ENCODE measurements at regions not wholly inside any gene's neighbourhood (a gene's known extent, or its start where the extent isn't known, plus 50 kb on each side); places are given as distances from the start of the nearest gene placed in this dataset.

DNA sequence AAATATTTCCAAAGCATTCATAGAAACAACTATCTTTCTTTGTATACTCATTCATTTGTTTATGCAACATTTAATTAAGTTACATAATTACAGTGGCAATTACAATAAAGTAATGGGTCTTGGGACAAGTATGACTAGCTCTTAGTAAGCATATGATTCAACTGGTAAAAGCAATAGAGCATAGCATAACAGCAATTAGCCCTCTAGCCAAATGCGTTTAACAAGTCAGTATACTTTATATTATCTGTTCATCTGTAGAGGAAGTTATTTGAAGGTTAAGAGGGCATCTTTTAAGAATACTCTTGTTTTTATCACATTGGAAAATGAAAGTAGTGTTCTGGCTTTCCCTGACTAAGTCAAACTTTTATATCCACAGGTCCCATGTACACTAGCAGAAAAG lies 198.1 kb upstream of the UGT8 start:
- TF ChIP-seq, protein P1, sequence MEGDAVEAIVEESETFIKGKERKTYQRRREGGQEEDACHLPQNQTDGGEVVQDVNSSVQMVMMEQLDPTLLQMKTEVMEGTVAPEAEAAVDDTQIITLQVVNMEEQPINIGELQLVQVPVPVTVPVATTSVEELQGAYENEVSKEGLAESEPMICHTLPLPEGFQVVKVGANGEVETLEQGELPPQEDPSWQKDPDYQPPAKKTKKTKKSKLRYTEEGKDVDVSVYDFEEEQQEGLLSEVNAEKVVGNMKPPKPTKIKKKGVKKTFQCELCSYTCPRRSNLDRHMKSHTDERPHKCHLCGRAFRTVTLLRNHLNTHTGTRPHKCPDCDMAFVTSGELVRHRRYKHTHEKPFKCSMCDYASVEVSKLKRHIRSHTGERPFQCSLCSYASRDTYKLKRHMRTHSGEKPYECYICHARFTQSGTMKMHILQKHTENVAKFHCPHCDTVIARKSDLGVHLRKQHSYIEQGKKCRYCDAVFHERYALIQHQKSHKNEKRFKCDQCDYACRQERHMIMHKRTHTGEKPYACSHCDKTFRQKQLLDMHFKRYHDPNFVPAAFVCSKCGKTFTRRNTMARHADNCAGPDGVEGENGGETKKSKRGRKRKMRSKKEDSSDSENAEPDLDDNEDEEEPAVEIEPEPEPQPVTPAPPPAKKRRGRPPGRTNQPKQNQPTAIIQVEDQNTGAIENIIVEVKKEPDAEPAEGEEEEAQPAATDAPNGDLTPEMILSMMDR (IDR thresholded peaks at IDR 0.05): no peak
- no peak for TF ChIP-seq POLR2A (IDR thresholded peaks at IDR 0.05)

Measured in ovary (tissue), 3 donors.